ENCODE measurements at regions not wholly inside any gene's neighbourhood (a gene's known extent, or its start where the extent isn't known, plus 50 kb on each side); places are given as distances from the start of the nearest gene placed in this dataset.

DNA sequence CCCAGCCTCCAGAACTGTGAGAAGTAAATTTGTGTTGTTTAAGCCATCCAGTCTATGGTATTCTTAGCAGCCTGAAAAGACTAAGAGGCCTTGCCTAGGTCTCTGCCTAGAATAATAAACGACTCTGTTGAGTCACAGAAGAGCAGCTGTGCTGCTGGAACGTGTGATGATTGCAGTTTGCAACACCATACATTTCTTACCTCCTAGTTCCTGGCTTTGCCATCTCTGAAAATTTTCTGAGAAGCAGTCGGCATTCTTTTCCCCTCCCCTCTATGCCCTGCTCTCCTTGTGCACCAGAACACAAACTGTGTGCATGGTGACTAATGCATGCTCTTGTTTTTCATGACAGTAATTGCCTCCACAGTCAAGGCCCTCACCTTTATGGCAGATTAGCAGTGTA is 301.3 kb downstream of the IL20RB start:
- FAIRE-seq: no peak
- no peak for TF ChIP-seq CTCF (IDR thresholded peaks at IDR 0.05; ENCODE audit: insufficient read depth, missing control alignments)
- no peak for DNase-seq (ENCODE audit: insufficient read length, low spot score)

GRCh38 chr3:137259701-137260100 is 301.9 kb downstream of the IL20RB start:
- TF ChIP-seq CTCF (IDR thresholded peaks at IDR 0.05; ENCODE audit: insufficient read depth, missing control alignments): no peak
- FAIRE-seq (no peak), DNase-seq (ENCODE audit: insufficient read length, low spot score) (no peak)

DNA sequence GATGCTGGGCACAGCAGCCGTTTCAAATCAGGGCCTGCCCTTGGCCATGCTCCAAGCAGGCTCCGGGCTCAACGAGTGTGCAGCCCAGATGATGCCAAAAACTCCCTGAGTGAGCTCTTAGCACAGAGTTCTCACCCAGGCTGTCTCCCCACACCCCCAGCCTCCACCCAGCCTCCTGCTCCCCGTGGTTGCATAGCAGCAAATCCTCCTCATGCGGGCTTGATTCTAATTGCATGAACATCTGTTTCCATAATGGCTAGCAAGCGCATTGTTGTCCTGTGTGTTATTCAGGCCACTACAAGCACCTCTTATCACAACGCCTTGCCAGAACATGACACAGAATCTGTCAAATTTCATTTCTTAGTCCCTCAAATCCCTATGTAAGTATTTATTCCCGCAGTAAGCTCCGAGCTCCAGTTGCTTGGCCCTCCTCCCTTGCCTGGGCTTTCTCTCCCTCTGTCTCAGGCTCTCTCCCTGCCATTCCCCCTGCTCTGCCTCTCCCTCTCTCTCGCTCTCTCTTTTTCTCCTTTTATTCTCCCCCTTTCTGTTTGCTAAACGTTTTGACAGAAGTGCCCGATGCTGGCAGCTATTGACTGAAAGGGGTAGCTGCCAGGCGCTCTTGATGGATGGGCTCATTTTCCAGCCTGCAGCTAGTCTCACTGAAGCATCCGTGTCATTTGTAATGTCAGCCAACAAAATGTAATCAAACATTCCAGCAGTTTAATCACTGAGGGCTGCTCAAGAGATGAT is 306.5 kb downstream of the IL20RB start:
- FAIRE-seq: peak; percentile 94
- no peak for TF ChIP-seq CTCF (IDR thresholded peaks at IDR 0.05; ENCODE audit: insufficient read depth, missing control alignments)
- peak; percentile 31 for DNase-seq (ENCODE audit: insufficient read length, low spot score)

DNA sequence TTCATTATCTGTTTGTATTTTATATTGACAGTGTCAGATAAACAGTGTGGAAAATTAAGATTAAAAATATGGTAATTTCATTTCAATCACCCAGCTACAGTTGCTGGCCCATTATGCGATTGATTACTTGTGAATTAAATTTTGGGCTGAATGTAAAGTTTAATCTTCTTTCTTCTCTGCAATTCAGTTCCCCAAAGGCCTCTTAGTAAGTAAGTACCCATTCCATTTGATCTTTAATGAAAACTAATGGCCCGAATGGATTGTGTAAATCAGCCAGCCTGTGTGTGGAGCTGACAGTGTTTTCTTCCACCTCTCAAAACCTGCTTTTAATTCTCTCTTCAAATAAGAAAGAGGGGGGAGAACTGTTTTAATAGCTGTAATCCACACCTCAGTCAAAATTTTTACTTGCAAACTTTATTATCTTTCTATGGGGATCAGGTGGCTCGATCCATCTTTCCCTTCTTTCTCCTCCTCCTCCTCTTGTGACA is 307.1 kb downstream of the IL20RB start:
- TF ChIP-seq CTCF (IDR thresholded peaks at IDR 0.05; ENCODE audit: insufficient read depth, missing control alignments): no peak
- no peak for DNase-seq (ENCODE audit: insufficient read length, low spot score)
- FAIRE-seq: no peak

- TF ChIP-seq CTCF (IDR thresholded peaks at IDR 0.05; ENCODE audit: insufficient read depth, missing control alignments): no peak
- no peak for FAIRE-seq
- no peak for DNase-seq (ENCODE audit: insufficient read length, low spot score)
Observed at GRCh38 chr3:137282871-137283270, 325.1 kb downstream of the IL20RB start.

- DNase-seq (ENCODE audit: insufficient read length, low spot score): no peak
- FAIRE-seq: no peak
- TF ChIP-seq CTCF (IDR thresholded peaks at IDR 0.05; ENCODE audit: insufficient read depth, missing control alignments): no peak
Observed at GRCh38 chr3:137285924-137286323, 328.1 kb downstream of the IL20RB start.

GRCh38 chr3:137293086-137293485 is 335.3 kb downstream of the IL20RB start:
- no peak for TF ChIP-seq CTCF (IDR thresholded peaks at IDR 0.05; ENCODE audit: insufficient read depth, missing control alignments)
- no peak for FAIRE-seq
- DNase-seq (ENCODE audit: insufficient read length, low spot score): no peak
